ENCODE measurements at regions not wholly inside any gene's neighbourhood (a gene's known extent, or its start where the extent isn't known, plus 50 kb on each side); places are given as distances from the start of the nearest gene placed in this dataset.

GRCh38 chr14:83416476-83416875 lies 1882.8 kb upstream of the SEL1L start:
- Mint-ChIP-seq H3K4me3 (no peak overlapping the region), H3K27me3 (ENCODE audit: low read depth) (no peaks in the 10 kb centered on the region), H3K9me3 (no peaks in the 10 kb centered on the region), H3K36me3 (no peaks in the 10 kb centered on the region), H3K27ac (no peak overlapping the region), H3K4me1 (no peaks in the 10 kb centered on the region)
- no peak for TF ChIP-seq FOXP1 (CRISPR knock-in tag; IDR thresholded peaks at IDR 0.05; ENCODE audit: borderline replicate concordance)
- no peak for TF ChIP-seq ESRRA (CRISPR knock-in tag; IDR thresholded peaks at IDR 0.05; ENCODE audit: borderline replicate concordance)
- TF ChIP-seq ZNF512 (CRISPR knock-in tag; IDR thresholded peaks at IDR 0.05; ENCODE audit: borderline replicate concordance): no peak
- TF ChIP-seq CBFB (CRISPR knock-in tag; IDR thresholded peaks at IDR 0.05; ENCODE audit: low read depth): no peak
- TF ChIP-seq NFE2L1 (CRISPR knock-in tag; IDR thresholded peaks at IDR 0.05): no peak
- TF ChIP-seq, protein P1, sequence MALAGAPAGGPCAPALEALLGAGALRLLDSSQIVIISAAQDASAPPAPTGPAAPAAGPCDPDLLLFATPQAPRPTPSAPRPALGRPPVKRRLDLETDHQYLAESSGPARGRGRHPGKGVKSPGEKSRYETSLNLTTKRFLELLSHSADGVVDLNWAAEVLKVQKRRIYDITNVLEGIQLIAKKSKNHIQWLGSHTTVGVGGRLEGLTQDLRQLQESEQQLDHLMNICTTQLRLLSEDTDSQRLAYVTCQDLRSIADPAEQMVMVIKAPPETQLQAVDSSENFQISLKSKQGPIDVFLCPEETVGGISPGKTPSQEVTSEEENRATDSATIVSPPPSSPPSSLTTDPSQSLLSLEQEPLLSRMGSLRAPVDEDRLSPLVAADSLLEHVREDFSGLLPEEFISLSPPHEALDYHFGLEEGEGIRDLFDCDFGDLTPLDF (CRISPR knock-in tag; IDR thresholded peaks at IDR 0.05): no peak
- TF ChIP-seq TEAD1 (CRISPR knock-in tag; IDR thresholded peaks at IDR 0.05): no peak
- no peak for TF ChIP-seq HMGA2 (CRISPR knock-in tag; IDR thresholded peaks at IDR 0.05)
- TF ChIP-seq NR1H2 (CRISPR knock-in tag; IDR thresholded peaks at IDR 0.05): no peak
- ATAC-seq (no peak), DNase-seq (ENCODE audit: low spot score) (no peak)
- ChIA-PET CTCF (no interaction called here), POLR2A (no interaction called here)

GRCh38 chr14:83419420-83419819 lies 1885.8 kb upstream of the SEL1L start:
- CTCF ChIA-PET: no interaction called here
- DNase-seq (ENCODE audit: low spot score) (no peak), ATAC-seq (no peak)
- POLR2A ChIA-PET: no interaction called here
- TF ChIP-seq AFF4 (CRISPR knock-in tag; IDR thresholded peaks at IDR 0.05; ENCODE audit: borderline replicate concordance) (no peak), IRF1 (CRISPR knock-in tag; IDR thresholded peaks at IDR 0.05) (no peak), ZNF671 (CRISPR knock-in tag; IDR thresholded peaks at IDR 0.05) (no peak), ELF4 (CRISPR knock-in tag; IDR thresholded peaks at IDR 0.05; ENCODE audit: low read depth) (no peak), CREB1 (CRISPR knock-in tag; IDR thresholded peaks at IDR 0.05) (no peak), MYBL2 (CRISPR knock-in tag; IDR thresholded peaks at IDR 0.05) (no peak), CBFB (CRISPR knock-in tag; IDR thresholded peaks at IDR 0.05; ENCODE audit: low read depth) (no peak), ATF6 (CRISPR knock-in tag; IDR thresholded peaks at IDR 0.05) (no peak), SMAD4 (CRISPR knock-in tag; IDR thresholded peaks at IDR 0.05) (no peak), RELA (CRISPR knock-in tag; IDR thresholded peaks at IDR 0.05; ENCODE audit: borderline replicate concordance) (no peak), ZNF416 (CRISPR knock-in tag; IDR thresholded peaks at IDR 0.05) (no peak), ZNF138 (CRISPR knock-in tag; conservative IDR thresholded peaks at IDR 0.05) (no peak)
- TF ChIP-seq, protein P2, sequence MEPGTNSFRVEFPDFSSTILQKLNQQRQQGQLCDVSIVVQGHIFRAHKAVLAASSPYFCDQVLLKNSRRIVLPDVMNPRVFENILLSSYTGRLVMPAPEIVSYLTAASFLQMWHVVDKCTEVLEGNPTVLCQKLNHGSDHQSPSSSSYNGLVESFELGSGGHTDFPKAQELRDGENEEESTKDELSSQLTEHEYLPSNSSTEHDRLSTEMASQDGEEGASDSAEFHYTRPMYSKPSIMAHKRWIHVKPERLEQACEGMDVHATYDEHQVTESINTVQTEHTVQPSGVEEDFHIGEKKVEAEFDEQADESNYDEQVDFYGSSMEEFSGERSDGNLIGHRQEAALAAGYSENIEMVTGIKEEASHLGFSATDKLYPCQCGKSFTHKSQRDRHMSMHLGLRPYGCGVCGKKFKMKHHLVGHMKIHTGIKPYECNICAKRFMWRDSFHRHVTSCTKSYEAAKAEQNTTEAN (CRISPR knock-in tag; IDR thresholded peaks at IDR 0.05): no peak
- TF ChIP-seq, protein P3, sequence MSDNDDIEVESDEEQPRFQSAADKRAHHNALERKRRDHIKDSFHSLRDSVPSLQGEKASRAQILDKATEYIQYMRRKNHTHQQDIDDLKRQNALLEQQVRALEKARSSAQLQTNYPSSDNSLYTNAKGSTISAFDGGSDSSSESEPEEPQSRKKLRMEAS (CRISPR knock-in tag; IDR thresholded peaks at IDR 0.05): no peak
- no peaks in the 10 kb centered on the region for H3K36me3 Mint-ChIP-seq
- H3K27me3 Mint-ChIP-seq (ENCODE audit: low read depth): no peaks in the 10 kb centered on the region
- no peak overlapping the region for H3K4me3 Mint-ChIP-seq
- no peaks in the 10 kb centered on the region for H3K4me1 Mint-ChIP-seq
- no peak overlapping the region for H3K27ac Mint-ChIP-seq
- H3K9me3 Mint-ChIP-seq: no peaks in the 10 kb centered on the region

All from WTC11 (cell line).